ENCODE measurements at regions not wholly inside any gene's neighbourhood (a gene's known extent, or its start where the extent isn't known, plus 50 kb on each side); places are given as distances from the start of the nearest gene placed in this dataset.

GRCh38 chrX:10073671-10074070 lies 83.1 kb upstream of the CLCN4 start:
- H3K27me3 ChIP-seq = no peaks in the 10 kb centered on the region
- intact Hi-C loops (cut with DNase I) = no loop called here
- 57 to 100% (median 78%) methylated on average over 1 of the region's 1 CpG for WGBS, 4 donors
- no peak overlapping the region for H3K4me3 ChIP-seq
- H3K9me3 ChIP-seq (replicated peaks in 1 of 3) = no peaks in the 10 kb centered on the region
- H3K36me3 ChIP-seq (replicated peaks in 1 of 2) = no peaks in the 10 kb centered on the region
- no peaks in the 10 kb centered on the region for H3K4me1 ChIP-seq (replicated peaks in 1 of 2)
- H3K27ac ChIP-seq = no peak overlapping the region
- no peak for DNase-seq
- TF ChIP-seq POLR2A (IDR thresholded peaks at IDR 0.05) (no peak), CTCF (IDR thresholded peaks at IDR 0.05) (no peak)

GRCh38 chrX:10074241-10074941 lies 82.4 kb upstream of the CLCN4 start:
- Histone ChIP-seq H3K4me1 (replicated peaks in 1 of 2) (no peaks in the 10 kb centered on the region), H3K27ac (no peak overlapping the region), H3K4me3 (no peak overlapping the region), H3K36me3 (replicated peaks in 1 of 2) (no peaks in the 10 kb centered on the region), H3K27me3 (no peaks in the 10 kb centered on the region), H3K9me3 (replicated peaks in 1 of 3) (no peaks in the 10 kb centered on the region)
- 91 to 97% (median 94%) methylated on average over 3 to 9 of the region's 9 CpGs for WGBS, 4 donors
- intact Hi-C loops (cut with DNase I) = no loop called here
- TF ChIP-seq CTCF (IDR thresholded peaks at IDR 0.05) = no peak
- no peak for TF ChIP-seq POLR2A (IDR thresholded peaks at IDR 0.05)
- DNase-seq = no peak

- Histone ChIP-seq H3K4me3 (no peak overlapping the region), H3K27me3 (no peaks in the 10 kb centered on the region), H3K4me1 (replicated peaks in 1 of 2) (no peaks in the 10 kb centered on the region), H3K36me3 (replicated peaks in 1 of 2) (no peaks in the 10 kb centered on the region), H3K27ac (no peak overlapping the region), H3K9me3 (replicated peaks in 1 of 3) (no peaks in the 10 kb centered on the region)
- 92 to 100% (median 97%) methylated on average over 7 of the region's 7 CpGs for WGBS, 4 donors
- no peak for DNase-seq
- TF ChIP-seq POLR2A (IDR thresholded peaks at IDR 0.05) = no peak
- TF ChIP-seq CTCF (IDR thresholded peaks at IDR 0.05) = no peak
- intact Hi-C loops (cut with DNase I) = no loop called here
These were observed 80.0 kb upstream of the CLCN4 start for GRCh38 chrX:10076765-10077164.

GRCh38 chrX:10077425-10078188 lies 79.2 kb upstream of the CLCN4 start:
- no peaks in the 10 kb centered on the region for H3K36me3 ChIP-seq (replicated peaks in 1 of 2)
- TF ChIP-seq POLR2A (IDR thresholded peaks at IDR 0.05) (no peak), CTCF (IDR thresholded peaks at IDR 0.05) (no peak)
- WGBS, 4 donors = 85 to 92% (median 89%) methylated on average over 9 of the region's 9 CpGs
- no peaks in the 10 kb centered on the region for H3K27me3 ChIP-seq
- DNase-seq = no peak
- H3K4me3 ChIP-seq = no peak overlapping the region
- peaks cover 0 to 2% of the 10 kb centered on the region in 2 donors for H3K4me1 ChIP-seq (replicated peaks in 1 of 2)
- H3K9me3 ChIP-seq (replicated peaks in 1 of 3) = no peaks in the 10 kb centered on the region
- intact Hi-C loops (cut with DNase I) = no loop called here
- no peak overlapping the region for H3K27ac ChIP-seq
